GM19463 (cell line): ENCODE measurements at regions not wholly inside any gene's neighbourhood (a gene's known extent, or its start where the extent isn't known, plus 50 kb on each side); places are given as distances from the start of the nearest gene placed in this dataset.
"Not testable (repeated sequence)": the region's sequence is repeated elsewhere in the genome, so short reads cannot be mapped to it uniquely, and the experiment has no call there.

ENCODE experiments used
- ATAC-seq: cut with Tn5 transposase; IDR thresholded peaks from one replicate; pipeline ENCODE4 v1.9.1; 2021; ENCODE audit warnings: mild to moderate bottlenecking, moderate library complexity; ENCODE audit not compliant: unreplicated experiment

GRCh38 chr18:22789052-22789451, 144.1 kb upstream of the RBBP8 start:
- ATAC-seq, result no peak

GRCh38 chr18:22789600-22789999, 143.5 kb upstream of the RBBP8 start:
- no peak for ATAC-seq

- no peak for ATAC-seq
These were observed 142.4 kb upstream of the RBBP8 start for GRCh38 chr18:22790545-22791309.

- no peak for ATAC-seq
These were observed 141.9 kb upstream of the RBBP8 start for GRCh38 chr18:22791310-22791610.

GRCh38 chr18:22796113-22796512, 137.0 kb upstream of the RBBP8 start:
- no peak for ATAC-seq

GRCh38 chr18:22800551-22800951, 132.6 kb upstream of the RBBP8 start:
- no peak for ATAC-seq

GRCh38 chr18:22813648-22814328, 119.3 kb upstream of the RBBP8 start:
- no peak for ATAC-seq

GRCh38 chr18:22814329-22814703, 118.8 kb upstream of the RBBP8 start:
- no peak for ATAC-seq

GRCh38 chr18:22816266-22817176, 116.6 kb upstream of the RBBP8 start:
- ATAC-seq, result no peak

GRCh38 chr18:22817844-22818243, 115.3 kb upstream of the RBBP8 start:
- ATAC-seq, result no peak

GRCh38 chr18:22822024-22822423, 111.1 kb upstream of the RBBP8 start:
- ATAC-seq, result no peak

GRCh38 chr18:22822841-22823508, 110.2 kb upstream of the RBBP8 start:
- ATAC-seq, result peak; percentile 89

- no peak for ATAC-seq
These were observed 106.4 kb upstream of the RBBP8 start for GRCh38 chr18:22826726-22827125.

GRCh38 chr18:22827216-22827615, 105.9 kb upstream of the RBBP8 start:
- ATAC-seq, result no peak

- no peak for ATAC-seq
These were observed 105.4 kb upstream of the RBBP8 start for GRCh38 chr18:22827741-22828140.

- no peak for ATAC-seq
These were observed 105.0 kb upstream of the RBBP8 start for GRCh38 chr18:22828171-22828570.

- ATAC-seq, result not testable (repeated sequence)
These were observed 104.5 kb upstream of the RBBP8 start for GRCh38 chr18:22828583-22828982.

GRCh38 chr18:22829781-22830180, 103.3 kb upstream of the RBBP8 start:
- no peak for ATAC-seq

- no peak for ATAC-seq
These were observed 102.6 kb upstream of the RBBP8 start for GRCh38 chr18:22830511-22830910.

- ATAC-seq, result peak; percentile 68
These were observed 101.7 kb upstream of the RBBP8 start for GRCh38 chr18:22831441-22831904.

- ATAC-seq, result no peak
These were observed 96.2 kb upstream of the RBBP8 start for GRCh38 chr18:22836932-22837331.
